GM12865 (cell line): ENCODE measurements at regions not wholly inside any gene's neighbourhood (a gene's known extent, or its start where the extent isn't known, plus 50 kb on each side); places are given as distances from the start of the nearest gene placed in this dataset.

Experiments used
- DNase-seq: peaks from one replicate; pipeline ENCODE4 v3.0.0; 2010; ENCODE audit warnings: low read depth
- H3K4me3 ChIP-seq: 2 replicates; pipeline ENCODE4 v1.5.1; 2011; ENCODE audit warnings: mild to moderate bottlenecking, low read depth, low read length, control low read depth
- CTCF ChIP-seq: IDR thresholded peaks from 2 replicates; pipeline ENCODE4 v1.5.1; 2011; ENCODE audit warnings: low read length, control low read depth, low read depth, inconsistent platforms; ENCODE audit not compliant: insufficient read depth; ENCODE audit errors: missing control alignments

- TF ChIP-seq CTCF: no peak
- no peak for DNase-seq
- no peak overlapping the region for H3K4me3 ChIP-seq
Observed at GRCh38 chr14:100663761-100664052, 63.0 kb upstream of the DLK1 start.

- no peak for TF ChIP-seq CTCF
- DNase-seq: no peak
Observed at GRCh38 chr14:100664231-100664630, 62.5 kb upstream of the DLK1 start.

GRCh38 chr14:100664841-100665510 lies 61.7 kb upstream of the DLK1 start:
- TF ChIP-seq CTCF: no peak
- no peak overlapping the region for H3K4me3 ChIP-seq
- no peak for DNase-seq

More at GRCh38 chr14:100664231-100664630, 62.5 kb upstream of the DLK1 start:
- no peak overlapping the region for H3K4me3 ChIP-seq

- no peak overlapping the region for H3K4me3 ChIP-seq
- no peak for DNase-seq
- no peak for TF ChIP-seq CTCF
Observed at GRCh38 chr14:100665511-100666032, 61.1 kb upstream of the DLK1 start.

GRCh38 chr14:100666403-100666802 lies 60.3 kb upstream of the DLK1 start:
- TF ChIP-seq CTCF: no peak
- DNase-seq: no peak
- H3K4me3 ChIP-seq: no peak overlapping the region

- TF ChIP-seq CTCF: no peak
- DNase-seq: no peak
- H3K4me3 ChIP-seq: no peak overlapping the region
Observed at GRCh38 chr14:100666851-100667250, 59.8 kb upstream of the DLK1 start.

- H3K4me3 ChIP-seq: no peak overlapping the region
- no peak for DNase-seq
- TF ChIP-seq CTCF: no peak
Observed at GRCh38 chr14:100667656-100668055, 59.0 kb upstream of the DLK1 start.
